Colonic mucosa (tissue), 4 donors: ENCODE measurements at regions not wholly inside any gene's neighbourhood (a gene's known extent, or its start where the extent isn't known, plus 50 kb on each side); places are given as distances from the start of the nearest gene placed in this dataset.
"Not testable (repeated sequence)": the region's sequence is repeated elsewhere in the genome, so short reads cannot be mapped to it uniquely, and the experiment has no call there.

Source experiments
- DNase-seq: peaks from one replicate; pipeline ENCODE4 v3.0.0-alpha.2; 2020
- H3K27ac ChIP-seq: fragments of 200-600 bp; one replicate; pipeline ENCODE4 v1.8.0; 2021
- H3K27me3 ChIP-seq: fragments of 200-600 bp; one replicate; pipeline ENCODE4 v1.8.0; 2021
- H3K36me3 ChIP-seq: fragments of 200-600 bp; one replicate; pipeline ENCODE4 v1.8.0; 2021
- H3K4me1 ChIP-seq: fragments of 200-600 bp; one replicate; pipeline ENCODE4 v1.8.0; 2021; ENCODE audit warnings: mild to moderate bottlenecking
- H3K4me3 ChIP-seq: fragments of 200-600 bp; one replicate; pipeline ENCODE4 v1.8.0; 2021
- H3K9ac ChIP-seq, 2 donors: one replicate each; pipeline ENCODE4 v1.7.0; 2013; ENCODE audit warnings: control low read depth in 2 of 2, low read depth in 2 of 2, low read length in 2 of 2
- H3K9me3 ChIP-seq: fragments of 200-600 bp; one replicate; pipeline ENCODE4 v1.8.0; 2021
- intact Hi-C: fragments of 100-400 bp; cut with DNase I; formaldehyde crosslinking; loops from one replicate; pipeline ENCODE4 v1.14.1; 2022
- TF ChIP-seq, protein P1 (sequence below): fragments of 200-600 bp; IDR thresholded peaks from one replicate; pipeline ENCODE4 v1.8.0; 2022; ENCODE audit warnings: antibody characterized with exemption, mild to moderate bottlenecking
- donor health status: healthy.
- donor health status: DM: no; HTN: no; CAD: no.
- donor health status: DM: no; HTN: no; CAD: no.

DNA sequence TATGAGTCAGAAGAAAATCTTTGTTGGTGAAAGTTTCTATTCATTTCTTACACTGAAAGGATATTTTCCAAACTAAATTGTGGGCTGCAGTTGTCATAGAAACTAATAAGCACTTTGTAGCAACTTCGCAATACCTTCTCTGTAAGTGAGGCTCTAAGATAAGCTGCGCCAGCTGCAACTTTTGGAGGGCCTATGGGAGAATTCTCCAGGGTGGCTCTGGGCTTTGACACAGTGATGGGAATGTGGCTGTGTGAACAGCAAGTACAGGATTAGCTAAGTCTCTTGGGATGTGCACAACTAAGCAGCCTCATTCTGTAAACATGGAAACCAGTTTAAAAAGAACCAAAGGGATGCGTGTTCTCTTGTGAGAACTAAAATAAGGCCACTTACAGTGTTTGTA, 124.6 kb upstream of the SGO1 start:
- Histone ChIP-seq H3K9ac (no peak overlapping the region), H3K9me3 (no peaks in the 10 kb centered on the region), H3K27me3 (no peaks in the 10 kb centered on the region), H3K4me3 (no peak overlapping the region), H3K36me3 (no peaks in the 10 kb centered on the region), H3K27ac (no peak overlapping the region), H3K4me1 (no peaks in the 10 kb centered on the region)
- intact Hi-C loops: no loop called here
- DNase-seq: no peak
- TF ChIP-seq, protein P1, sequence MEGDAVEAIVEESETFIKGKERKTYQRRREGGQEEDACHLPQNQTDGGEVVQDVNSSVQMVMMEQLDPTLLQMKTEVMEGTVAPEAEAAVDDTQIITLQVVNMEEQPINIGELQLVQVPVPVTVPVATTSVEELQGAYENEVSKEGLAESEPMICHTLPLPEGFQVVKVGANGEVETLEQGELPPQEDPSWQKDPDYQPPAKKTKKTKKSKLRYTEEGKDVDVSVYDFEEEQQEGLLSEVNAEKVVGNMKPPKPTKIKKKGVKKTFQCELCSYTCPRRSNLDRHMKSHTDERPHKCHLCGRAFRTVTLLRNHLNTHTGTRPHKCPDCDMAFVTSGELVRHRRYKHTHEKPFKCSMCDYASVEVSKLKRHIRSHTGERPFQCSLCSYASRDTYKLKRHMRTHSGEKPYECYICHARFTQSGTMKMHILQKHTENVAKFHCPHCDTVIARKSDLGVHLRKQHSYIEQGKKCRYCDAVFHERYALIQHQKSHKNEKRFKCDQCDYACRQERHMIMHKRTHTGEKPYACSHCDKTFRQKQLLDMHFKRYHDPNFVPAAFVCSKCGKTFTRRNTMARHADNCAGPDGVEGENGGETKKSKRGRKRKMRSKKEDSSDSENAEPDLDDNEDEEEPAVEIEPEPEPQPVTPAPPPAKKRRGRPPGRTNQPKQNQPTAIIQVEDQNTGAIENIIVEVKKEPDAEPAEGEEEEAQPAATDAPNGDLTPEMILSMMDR: no peak

DNA sequence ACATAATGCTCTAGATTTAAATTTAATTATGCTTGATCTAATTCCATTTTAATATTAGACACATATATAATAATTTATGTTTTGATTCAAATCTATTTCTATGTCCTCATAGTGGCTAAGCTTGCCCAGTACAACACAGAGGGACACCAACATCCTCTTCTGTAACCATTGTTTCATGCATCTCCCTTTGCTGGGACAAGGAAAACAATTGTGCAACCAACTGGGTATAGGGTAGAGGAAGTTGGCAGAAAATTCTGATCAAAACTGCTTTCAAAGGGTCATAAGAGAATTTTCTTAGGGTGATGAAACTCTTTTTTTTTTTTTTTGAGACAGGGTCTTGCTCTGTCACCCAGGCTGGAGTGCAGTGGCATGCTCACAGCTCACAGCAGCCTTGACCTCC, 121.4 kb upstream of the SGO1 start:
- TF ChIP-seq, protein P1: no peak

DNA sequence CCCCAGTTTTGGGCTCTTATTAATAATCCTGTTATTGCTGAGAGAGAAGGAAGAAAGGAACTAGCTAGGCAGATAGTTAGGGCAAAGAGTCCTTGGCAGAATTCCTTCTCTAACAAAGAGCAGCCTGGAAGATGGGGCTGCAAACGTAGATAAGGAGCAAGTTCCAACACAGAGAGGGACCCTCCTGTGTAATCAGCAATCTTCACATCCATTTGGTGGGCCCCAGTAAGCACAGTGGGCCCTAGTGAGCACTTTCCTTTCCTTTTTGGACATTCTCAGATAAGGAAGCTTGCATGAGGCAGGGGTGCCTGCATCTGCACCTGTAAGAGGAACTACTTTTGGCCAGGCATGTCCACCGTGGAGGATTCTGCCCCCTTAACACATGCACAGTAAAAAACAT, 119.6 kb upstream of the SGO1 start:
- intact Hi-C loops: no loop called here
- no peaks in the 10 kb centered on the region for H3K9me3 ChIP-seq

More for the DNA sequence above, 121.4 kb upstream of the SGO1 start:
- H3K4me1 ChIP-seq: no peaks in the 10 kb centered on the region
- H3K36me3 ChIP-seq: no peaks in the 10 kb centered on the region
- intact Hi-C loops: no loop called here
- H3K9me3 ChIP-seq: no peaks in the 10 kb centered on the region
- H3K4me3 ChIP-seq: no peak overlapping the region
- no peak for DNase-seq
- H3K9ac ChIP-seq: no peak overlapping the region
- H3K27me3 ChIP-seq: no peaks in the 10 kb centered on the region
- no peak overlapping the region for H3K27ac ChIP-seq

DNA sequence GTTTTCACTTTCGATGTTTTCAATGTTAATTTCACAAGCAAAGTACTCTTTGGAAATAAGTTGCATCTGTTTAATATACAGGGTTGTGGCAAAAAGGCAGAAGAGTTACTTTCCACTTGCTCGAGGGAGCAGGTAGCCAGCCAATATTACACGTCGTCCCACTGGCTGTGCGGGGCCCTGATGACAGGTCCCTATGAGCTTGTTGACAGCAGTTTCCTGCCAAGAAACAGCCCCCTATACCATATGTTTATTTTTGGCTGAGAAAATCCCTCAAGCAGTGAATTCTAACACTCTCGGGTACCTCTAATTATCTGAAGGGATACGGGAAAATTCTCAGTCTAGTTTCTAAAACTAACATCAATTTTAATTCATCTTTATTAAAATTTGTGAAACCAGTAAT, 116.8 kb upstream of the SGO1 start:
- Histone ChIP-seq H3K36me3 (no peaks in the 10 kb centered on the region), H3K9me3 (no peaks in the 10 kb centered on the region), H3K9ac (no peak overlapping the region), H3K27ac (no peak overlapping the region), H3K4me1 (no peaks in the 10 kb centered on the region), H3K27me3 (no peaks in the 10 kb centered on the region), H3K4me3 (no peak overlapping the region)
- TF ChIP-seq, protein P1: no peak
- DNase-seq: no peak
- intact Hi-C loops: no loop called here

More for the DNA sequence above, 119.6 kb upstream of the SGO1 start:
- H3K27ac ChIP-seq: no peak overlapping the region
- no peaks in the 10 kb centered on the region for H3K27me3 ChIP-seq
- H3K4me3 ChIP-seq: no peak overlapping the region
- no peak overlapping the region for H3K9ac ChIP-seq
- no peaks in the 10 kb centered on the region for H3K36me3 ChIP-seq
- TF ChIP-seq, protein P1: no peak
- no peak for DNase-seq
- H3K4me1 ChIP-seq: no peaks in the 10 kb centered on the region

DNA sequence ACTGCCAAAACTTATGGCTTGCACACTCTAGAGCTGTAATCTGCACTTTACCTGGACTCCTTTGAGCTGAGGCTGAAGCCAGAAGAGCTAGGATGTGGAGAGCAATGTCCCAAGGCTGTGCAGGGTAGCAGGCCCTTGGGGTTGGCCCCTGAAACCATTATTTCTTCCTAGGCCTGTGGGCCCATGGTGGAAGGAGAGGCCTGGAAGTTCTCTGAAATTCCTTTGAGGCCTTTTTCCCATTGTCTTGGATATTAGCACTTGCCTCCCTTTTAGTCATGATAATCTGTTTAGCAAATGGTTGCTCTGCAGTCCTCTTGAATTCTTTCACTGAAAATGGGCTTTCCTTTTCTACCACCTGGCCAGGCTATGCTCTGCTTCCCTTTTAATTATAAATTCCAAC, 102.0 kb upstream of the SGO1 start:
- no peaks in the 10 kb centered on the region for H3K27me3 ChIP-seq
- no peaks in the 10 kb centered on the region for H3K4me1 ChIP-seq
- no peaks in the 10 kb centered on the region for H3K9me3 ChIP-seq
- no peak overlapping the region for H3K4me3 ChIP-seq
- no peak overlapping the region for H3K27ac ChIP-seq
- intact Hi-C loops: no loop called here
- H3K9ac ChIP-seq: no peak overlapping the region
- no peak for DNase-seq
- TF ChIP-seq, protein P1: no peak
- H3K36me3 ChIP-seq: no peaks in the 10 kb centered on the region

DNA sequence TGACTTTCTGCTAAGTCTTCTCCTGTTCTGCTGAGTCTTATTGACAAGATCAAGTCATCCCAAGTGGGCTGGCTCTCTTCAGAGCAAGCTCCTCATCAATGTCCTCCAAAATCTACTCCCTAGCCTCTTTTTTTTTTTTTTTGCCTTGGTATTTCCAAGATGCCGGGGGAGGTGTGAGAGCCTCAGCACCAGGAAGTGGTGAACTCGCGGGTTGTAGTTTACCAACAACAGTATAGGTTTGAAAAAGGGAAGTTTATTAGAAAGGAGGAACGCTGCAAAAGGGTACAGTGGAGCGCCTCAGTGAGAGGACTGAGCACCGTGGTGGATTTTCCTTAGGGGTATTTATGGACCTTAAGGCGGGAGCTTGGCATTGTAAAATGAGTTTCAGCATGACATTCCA, 94.3 kb upstream of the SGO1 start:
- H3K4me1 ChIP-seq: no peaks in the 10 kb centered on the region

DNA sequence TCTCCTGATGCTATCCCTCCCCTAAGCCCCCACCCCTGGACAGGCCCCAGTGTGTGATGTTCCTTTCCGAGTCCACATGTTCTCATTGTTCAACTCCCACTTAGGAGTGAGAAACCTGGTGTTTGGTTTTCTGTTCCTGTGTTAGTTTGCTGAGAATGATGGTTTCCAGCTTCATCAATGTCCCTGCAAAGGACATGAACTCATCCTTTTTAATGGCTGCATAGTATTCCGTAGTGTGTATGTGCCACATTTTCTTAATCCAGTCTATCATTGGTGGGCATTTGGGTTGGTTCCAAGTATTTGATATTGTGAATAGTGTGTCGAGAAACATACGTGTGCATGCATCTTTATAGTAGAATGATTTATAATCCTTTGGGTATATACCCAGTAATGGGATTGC, 80.0 kb upstream of the SGO1 start:
- H3K36me3 ChIP-seq, H3K27ac ChIP-seq, DNase-seq, H3K4me3 ChIP-seq, H3K4me1 ChIP-seq, H3K9ac ChIP-seq, H3K27me3 ChIP-seq, intact Hi-C loops, H3K9me3 ChIP-seq: not testable (repeated sequence)

More for the DNA sequence above, 94.3 kb upstream of the SGO1 start:
- no peak for DNase-seq
- no peaks in the 10 kb centered on the region for H3K27me3 ChIP-seq
- intact Hi-C loops: no loop called here
- H3K36me3 ChIP-seq: no peaks in the 10 kb centered on the region
- no peaks in the 10 kb centered on the region for H3K9me3 ChIP-seq
- H3K4me3 ChIP-seq: no peak overlapping the region
- TF ChIP-seq, protein P1: no peak
- no peak overlapping the region for H3K27ac ChIP-seq
- H3K9ac ChIP-seq: no peak overlapping the region
